ENCODE measurements at regions not wholly inside any gene's neighbourhood (a gene's known extent, or its start where the extent isn't known, plus 50 kb on each side); places are given as distances from the start of the nearest gene placed in this dataset.

- TF ChIP-seq EP300 (IDR thresholded peaks at IDR 0.05): no peak
- TF ChIP-seq, protein P1, sequence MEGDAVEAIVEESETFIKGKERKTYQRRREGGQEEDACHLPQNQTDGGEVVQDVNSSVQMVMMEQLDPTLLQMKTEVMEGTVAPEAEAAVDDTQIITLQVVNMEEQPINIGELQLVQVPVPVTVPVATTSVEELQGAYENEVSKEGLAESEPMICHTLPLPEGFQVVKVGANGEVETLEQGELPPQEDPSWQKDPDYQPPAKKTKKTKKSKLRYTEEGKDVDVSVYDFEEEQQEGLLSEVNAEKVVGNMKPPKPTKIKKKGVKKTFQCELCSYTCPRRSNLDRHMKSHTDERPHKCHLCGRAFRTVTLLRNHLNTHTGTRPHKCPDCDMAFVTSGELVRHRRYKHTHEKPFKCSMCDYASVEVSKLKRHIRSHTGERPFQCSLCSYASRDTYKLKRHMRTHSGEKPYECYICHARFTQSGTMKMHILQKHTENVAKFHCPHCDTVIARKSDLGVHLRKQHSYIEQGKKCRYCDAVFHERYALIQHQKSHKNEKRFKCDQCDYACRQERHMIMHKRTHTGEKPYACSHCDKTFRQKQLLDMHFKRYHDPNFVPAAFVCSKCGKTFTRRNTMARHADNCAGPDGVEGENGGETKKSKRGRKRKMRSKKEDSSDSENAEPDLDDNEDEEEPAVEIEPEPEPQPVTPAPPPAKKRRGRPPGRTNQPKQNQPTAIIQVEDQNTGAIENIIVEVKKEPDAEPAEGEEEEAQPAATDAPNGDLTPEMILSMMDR (IDR thresholded peaks at IDR 0.05): no peak
These were observed 548.5 kb downstream of the SLITRK1 start for GRCh38 chr13:83333614-83334388.

All from upper lobe of left lung (tissue), 4 donors.